Endothelial cell of umbilical vein (primary cell): ENCODE measurements at regions not wholly inside any gene's neighbourhood (a gene's known extent, or its start where the extent isn't known, plus 50 kb on each side); places are given as distances from the start of the nearest gene placed in this dataset.

Experiments used
- BruUV-seq: library from RNA; stranded (reverse); fragments of 400-500 nt; replicated peaks from 2 replicates; lab custom pipeline; 2021; lab: Mats Ljungman, UMichigan
- CTCF ChIA-PET: fragments of 300-600, 350-600 bp; sonication (Branson Sonifier 250); formaldehyde crosslinking; loops from one replicate; lab custom pipeline; 2021; ENCODE audit warnings: antibody characterized with exemption, inconsistent platforms; lab: Charles Lee
- POLR2A ChIA-PET: fragments of 300-600, 350-600 bp; sonication (Branson Sonifier 250); formaldehyde crosslinking; loops from one replicate; lab custom pipeline; 2021; ENCODE audit warnings: antibody characterized with exemption, inconsistent platforms; lab: Charles Lee
- DNase-seq: peaks from one replicate; pipeline ENCODE4 v3.0.0-alpha.2; 2011; ENCODE audit warnings: low read depth, low spot score
- FAIRE-seq: peaks from 2 replicates; lab custom pipeline; 2011; peaks lifted over from hg19 to GRCh38; lab: Jason Lieb, UNC
- H2AFZ ChIP-seq: 2 replicates; pipeline ENCODE4 v1.6.0; 2012; ENCODE audit warnings: low read depth, low read length, control low read depth, inconsistent platforms
- H3K27ac ChIP-seq: 2 replicates; pipeline ENCODE4 v1.5.1; 2011; ENCODE audit warnings: low read depth, mild to moderate bottlenecking, control low read depth, low read length, moderate library complexity; ENCODE audit not compliant: insufficient read depth
- H3K27me3 ChIP-seq, 2 experiments: 2 replicates each; pipeline versions ENCODE4 v1.6.0 to v1.6.1; 2011; ENCODE audit warnings: low read length in 2 of 2, mixed read lengths in 1 of 2; ENCODE audit not compliant: control insufficient read depth in 2 of 2, insufficient read depth in 2 of 2
- H3K36me3 ChIP-seq, 2 experiments: 2 replicates in 1 of 2; 3 replicates in 1 of 2; pipeline ENCODE4 v1.5.1; 2011; ENCODE audit warnings: low read length in 2 of 2, mild to moderate bottlenecking in 1 of 2, moderate library complexity in 1 of 2; ENCODE audit not compliant: control insufficient read depth in 2 of 2, insufficient read depth in 2 of 2; ENCODE audit errors: extremely low read depth in 1 of 2
- H3K4me1 ChIP-seq: 3 replicates; pipeline ENCODE4 v1.5.1; 2011; ENCODE audit warnings: mild to moderate bottlenecking, low read length; ENCODE audit not compliant: control insufficient read depth, insufficient read depth; ENCODE audit errors: extremely low read depth
- H3K4me2 ChIP-seq: 2 replicates; pipeline ENCODE4 v1.6.1; 2011; ENCODE audit warnings: low read length, control low read depth, mixed read lengths; ENCODE audit not compliant: insufficient read depth
- H3K4me3 ChIP-seq, 3 experiments: fragments of 200-600 bp in 1 of 3; sonication (generic), shearing (Covaris generic) in 1 of 3; replicated peaks in 1 of 3; 2 replicates each; pipeline ENCODE4 v1.5.1; 2011 to 2016; ENCODE audit warnings: control low read depth in 3 of 3, low read length in 3 of 3, mild to moderate bottlenecking in 2 of 3, inconsistent platforms in 1 of 3, low read depth in 1 of 3, moderate library complexity in 1 of 3; ENCODE audit not compliant: insufficient read depth in 1 of 3
- H3K79me2 ChIP-seq: 2 replicates; pipeline ENCODE4 v1.6.0; 2012; ENCODE audit warnings: low read length, inconsistent platforms; ENCODE audit not compliant: control insufficient read depth, insufficient read depth
- H3K9ac ChIP-seq: replicated peaks from 2 replicates; pipeline ENCODE3; 2011; ENCODE audit warnings: low read length, control low read depth; ENCODE audit not compliant: insufficient read depth; ENCODE audit errors: extremely low read depth
- H3K9me1 ChIP-seq: replicated peaks from 3 replicates; pipeline ENCODE4 v1.6.0; 2011; ENCODE audit warnings: mild to moderate bottlenecking, low read length; ENCODE audit not compliant: control insufficient read depth, insufficient read depth; ENCODE audit errors: extremely low read depth
- H3K9me3 ChIP-seq: replicated peaks from 2 replicates; pipeline ENCODE4 v1.5.1; 2012; ENCODE audit warnings: low read length, inconsistent platforms; ENCODE audit not compliant: control insufficient read depth, insufficient read depth
- H4K20me1 ChIP-seq: replicated peaks from 2 replicates; pipeline ENCODE3; 2011; ENCODE audit warnings: mild to moderate bottlenecking, low read length; ENCODE audit not compliant: control insufficient read depth, insufficient read depth; ENCODE audit errors: extremely low read depth
- FOS ChIP-seq: IDR thresholded peaks from 2 replicates; pipeline ENCODE4 v1.6.1; 2011; ENCODE audit warnings: mild to moderate bottlenecking, low read length, moderate library complexity, borderline replicate concordance; ENCODE audit not compliant: insufficient read depth
- GATA2 ChIP-seq: IDR thresholded peaks from 2 replicates; pipeline ENCODE4 v1.7.0; 2011; ENCODE audit warnings: low read depth, mild to moderate bottlenecking, moderate library complexity, mixed read lengths, low read length; ENCODE audit not compliant: insufficient read length, insufficient read depth
- dilution Hi-C: fragments of 300-500 bp; cut with MboI; formaldehyde crosslinking; loops from one replicate; pipeline ENCODE4 v1.15.0; 2019; ENCODE audit warnings: low sequenced_read_pairs; ENCODE audit not compliant: extremely low pct_ligation_motif_present
- intact Hi-C: fragments of 100-400 bp; cut with micrococcal nuclease; formaldehyde crosslinking; loops from one replicate; pipeline ENCODE4 v1.10.0; 2022

DNA sequence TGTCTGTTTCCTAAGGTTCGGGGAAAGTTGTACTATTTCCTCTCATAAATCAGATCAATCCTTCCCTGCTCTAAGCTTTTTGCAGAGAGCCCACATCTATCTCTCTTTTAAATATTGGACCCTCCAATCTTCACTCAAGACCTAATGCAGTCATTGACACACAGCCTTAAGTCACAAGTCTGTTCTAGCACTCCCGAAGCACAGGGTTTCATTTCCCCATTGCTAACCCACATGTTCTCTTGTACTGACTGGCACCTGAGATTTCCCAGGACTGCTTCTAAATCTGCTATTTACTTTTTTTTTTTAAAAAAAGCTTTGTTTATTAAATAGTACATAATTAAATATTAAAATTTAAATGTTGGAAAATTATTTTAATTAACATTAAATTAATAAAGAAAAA, 674.7 kb downstream of the TBC1D22A start:
- no peaks in the 10 kb centered on the region for H4K20me1 ChIP-seq
- no TSS peak for BruUV-seq
- intact Hi-C loops = no loop called here

DNA sequence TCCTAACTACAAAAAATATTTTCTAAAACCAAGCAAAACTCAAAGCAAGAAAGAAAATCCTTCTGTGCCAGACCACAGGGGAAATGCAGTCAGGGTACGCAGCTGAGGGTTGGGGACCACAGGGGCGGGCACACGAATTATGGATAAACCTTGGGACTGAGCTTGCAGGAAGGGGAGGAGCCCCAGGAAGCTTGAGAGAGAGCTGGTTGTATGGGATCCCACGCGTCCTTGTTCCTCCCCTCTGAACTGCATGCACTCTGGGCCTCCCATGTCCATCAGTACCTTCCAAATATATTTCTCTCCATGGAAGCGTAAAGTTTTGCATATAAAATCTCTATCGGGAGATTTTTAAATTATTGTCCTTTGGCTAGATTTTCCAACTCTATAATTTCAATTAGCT, 673.4 kb downstream of the TBC1D22A start:
- Histone ChIP-seq H3K4me3 (no peak overlapping the region), H3K9ac (no peak overlapping the region), H3K4me2 (no peak overlapping the region), H2AFZ (no peak overlapping the region), H3K9me3 (no peaks in the 10 kb centered on the region), H3K27me3 (no peaks in the 10 kb centered on the region), H3K79me2 (no peaks in the 10 kb centered on the region), H3K9me1 (no peaks in the 10 kb centered on the region), H3K4me1 (no peaks in the 10 kb centered on the region), H3K36me3 (no peaks in the 10 kb centered on the region), H3K27ac (no peak overlapping the region), H4K20me1 (no peaks in the 10 kb centered on the region)
- FAIRE-seq (no peak), DNase-seq (no peak)
- ChIA-PET CTCF (no interaction called here), POLR2A (no interaction called here)
- BruUV-seq = no TSS peak
- intact Hi-C loops = no loop called here
- no peak for TF ChIP-seq FOS
- dilution Hi-C loops = no loop called here

More for the DNA sequence above, 674.7 kb downstream of the TBC1D22A start:
- no peak overlapping the region for H3K27ac ChIP-seq
- no peaks in the 10 kb centered on the region for H3K27me3 ChIP-seq
- FAIRE-seq (no peak), DNase-seq (no peak)
- no peak overlapping the region for H3K9ac ChIP-seq
- no peak overlapping the region for H3K4me3 ChIP-seq
- no peak for TF ChIP-seq GATA2
- dilution Hi-C loops = no loop called here
- no peaks in the 10 kb centered on the region for H3K79me2 ChIP-seq
- no peak overlapping the region for H3K4me2 ChIP-seq
- no peaks in the 10 kb centered on the region for H3K4me1 ChIP-seq
- H3K9me3 ChIP-seq = no peaks in the 10 kb centered on the region
- H3K9me1 ChIP-seq = no peaks in the 10 kb centered on the region
- no peak overlapping the region for H2AFZ ChIP-seq
- H3K36me3 ChIP-seq = no peaks in the 10 kb centered on the region
- ChIA-PET POLR2A (no interaction called here), CTCF (no interaction called here)
